ENCODE measurements at regions not wholly inside any gene's neighbourhood (a gene's known extent, or its start where the extent isn't known, plus 50 kb on each side); places are given as distances from the start of the nearest gene placed in this dataset.

- TF ChIP-seq CTCF (IDR thresholded peaks at IDR 0.05): no peak
- TF ChIP-seq POLR2A (IDR thresholded peaks at IDR 0.05): no peak
These were observed 1330.4 kb downstream of the SLC16A7 start for GRCh38 chr12:60926256-60926655.
